WERI-Rb-1 (cell line): ENCODE measurements at regions not wholly inside any gene's neighbourhood (a gene's known extent, or its start where the extent isn't known, plus 50 kb on each side); places are given as distances from the start of the nearest gene placed in this dataset.

Experiments
- DNase-seq: peaks from one replicate; pipeline ENCODE4 v3.0.0-alpha.2; 2020
- H3K27ac ChIP-seq: fragments of 250-450 bp; sonication (Bioruptor Pico); 2 replicates; pipeline ENCODE4 v1.5.1; 2020; ENCODE audit warnings: mild to moderate bottlenecking, moderate library complexity
- H3K27me3 ChIP-seq: fragments of 250-450 bp; sonication (Bioruptor Pico); 2 replicates; pipeline ENCODE4 v1.5.1; 2021; ENCODE audit warnings: mild to moderate bottlenecking, low read depth, moderate library complexity; ENCODE audit not compliant: insufficient read depth, severe bottlenecking
- H3K36me3 ChIP-seq: fragments of 250-450 bp; sonication (Bioruptor Pico); 2 replicates; pipeline ENCODE4 v1.5.1; 2020; ENCODE audit warnings: mild to moderate bottlenecking, moderate library complexity
- H3K4me3 ChIP-seq: 2 replicates; pipeline ENCODE4 v1.5.1; 2011; ENCODE audit warnings: low read depth, mild to moderate bottlenecking, control low read depth, low read length
- H3K9me3 ChIP-seq: fragments of 250-450 bp; sonication (Bioruptor Pico); 2 replicates; pipeline ENCODE4 v1.5.1; 2021; ENCODE audit warnings: mild to moderate bottlenecking, moderate library complexity; ENCODE audit not compliant: severe bottlenecking
- CTCF ChIP-seq: IDR thresholded peaks from 2 replicates; pipeline ENCODE4 v1.5.1; 2011; ENCODE audit warnings: low read depth, mild to moderate bottlenecking, control low read depth, inconsistent platforms, low read length

- no peak for DNase-seq
- no peaks in the 10 kb centered on the region for H3K36me3 ChIP-seq
- no peak for TF ChIP-seq CTCF
- no peak overlapping the region for H3K27ac ChIP-seq
- H3K27me3 ChIP-seq = no peaks in the 10 kb centered on the region
- H3K4me3 ChIP-seq = no peak overlapping the region
- peaks cover 4% of the 10 kb centered on the region for H3K9me3 ChIP-seq
Observed at GRCh38 chr17:28267720-28268609, 51.0 kb upstream of the TMEM97 start.

GRCh38 chr17:28268610-28269313 is 50.2 kb upstream of the TMEM97 start:
- no peak for DNase-seq
- Histone ChIP-seq H3K27ac (no peak overlapping the region), H3K4me3 (no peak overlapping the region), H3K36me3 (no peaks in the 10 kb centered on the region), H3K27me3 (no peaks in the 10 kb centered on the region), H3K9me3 (peaks cover 4% of the 10 kb centered on the region)
- TF ChIP-seq CTCF = no peak
